HL-60 (cell line): ENCODE measurements at regions not wholly inside any gene's neighbourhood (a gene's known extent, or its start where the extent isn't known, plus 50 kb on each side); places are given as distances from the start of the nearest gene placed in this dataset.

Source experiments
- DNase-seq, 2 experiments: peaks; one replicate each; pipeline ENCODE4 v3.0.0-alpha.2; 2010 to 2020; ENCODE audit warnings: low read depth in 1 of 2, low spot score in 1 of 2
- H3K27ac ChIP-seq: fragments of 250-450 bp; sonication (Bioruptor Pico); replicated peaks from 2 replicates; pipeline ENCODE4 v1.5.1; 2020; ENCODE audit warnings: mild to moderate bottlenecking, moderate library complexity
- H3K27me3 ChIP-seq: fragments of 250-450 bp; sonication (Bioruptor Pico); 2 replicates; pipeline ENCODE4 v1.5.1; 2021; ENCODE audit warnings: mild to moderate bottlenecking, moderate library complexity; ENCODE audit not compliant: insufficient read depth, poor library complexity, severe bottlenecking
- H3K4me3 ChIP-seq: replicated peaks from 2 replicates; pipeline ENCODE4 v1.5.1; 2011; ENCODE audit warnings: mild to moderate bottlenecking, control low read depth, low read length; ENCODE audit not compliant: insufficient read depth
- CTCF ChIP-seq: IDR thresholded peaks from one replicate; pipeline ENCODE4 v1.5.1; 2011; ENCODE audit warnings: low read length, control low read depth, inconsistent platforms; ENCODE audit not compliant: insufficient read depth
- GABPA ChIP-seq: IDR thresholded peaks from 2 replicates; pipeline ENCODE4 v1.6.1; 2012; ENCODE audit warnings: low read depth
- POLR2AphosphoS5 ChIP-seq: IDR thresholded peaks from 2 replicates; pipeline ENCODE4 v1.6.1; 2012; ENCODE audit warnings: low read depth
- SPI1 ChIP-seq: IDR thresholded peaks from 2 replicates; pipeline ENCODE4 v1.6.1; 2012; ENCODE audit warnings: low read depth, mild to moderate bottlenecking, borderline replicate concordance
- TF ChIP-seq, protein P1 (sequence below): IDR thresholded peaks from 2 replicates; pipeline ENCODE4 v1.6.1; 2012; ENCODE audit warnings: low read depth; ENCODE audit not compliant: insufficient replicate concordance

- H3K27me3 ChIP-seq: no peaks in the 10 kb centered on the region
- DNase-seq: no peak
- H3K4me3 ChIP-seq: no peak overlapping the region
- H3K27ac ChIP-seq: no peak overlapping the region
- TF ChIP-seq POLR2AphosphoS5 (no peak), GABPA (no peak), CTCF (no peak), SPI1 (no peak)
- TF ChIP-seq, protein P1, sequence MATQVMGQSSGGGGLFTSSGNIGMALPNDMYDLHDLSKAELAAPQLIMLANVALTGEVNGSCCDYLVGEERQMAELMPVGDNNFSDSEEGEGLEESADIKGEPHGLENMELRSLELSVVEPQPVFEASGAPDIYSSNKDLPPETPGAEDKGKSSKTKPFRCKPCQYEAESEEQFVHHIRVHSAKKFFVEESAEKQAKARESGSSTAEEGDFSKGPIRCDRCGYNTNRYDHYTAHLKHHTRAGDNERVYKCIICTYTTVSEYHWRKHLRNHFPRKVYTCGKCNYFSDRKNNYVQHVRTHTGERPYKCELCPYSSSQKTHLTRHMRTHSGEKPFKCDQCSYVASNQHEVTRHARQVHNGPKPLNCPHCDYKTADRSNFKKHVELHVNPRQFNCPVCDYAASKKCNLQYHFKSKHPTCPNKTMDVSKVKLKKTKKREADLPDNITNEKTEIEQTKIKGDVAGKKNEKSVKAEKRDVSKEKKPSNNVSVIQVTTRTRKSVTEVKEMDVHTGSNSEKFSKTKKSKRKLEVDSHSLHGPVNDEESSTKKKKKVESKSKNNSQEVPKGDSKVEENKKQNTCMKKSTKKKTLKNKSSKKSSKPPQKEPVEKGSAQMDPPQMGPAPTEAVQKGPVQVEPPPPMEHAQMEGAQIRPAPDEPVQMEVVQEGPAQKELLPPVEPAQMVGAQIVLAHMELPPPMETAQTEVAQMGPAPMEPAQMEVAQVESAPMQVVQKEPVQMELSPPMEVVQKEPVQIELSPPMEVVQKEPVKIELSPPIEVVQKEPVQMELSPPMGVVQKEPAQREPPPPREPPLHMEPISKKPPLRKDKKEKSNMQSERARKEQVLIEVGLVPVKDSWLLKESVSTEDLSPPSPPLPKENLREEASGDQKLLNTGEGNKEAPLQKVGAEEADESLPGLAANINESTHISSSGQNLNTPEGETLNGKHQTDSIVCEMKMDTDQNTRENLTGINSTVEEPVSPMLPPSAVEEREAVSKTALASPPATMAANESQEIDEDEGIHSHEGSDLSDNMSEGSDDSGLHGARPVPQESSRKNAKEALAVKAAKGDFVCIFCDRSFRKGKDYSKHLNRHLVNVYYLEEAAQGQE: no peak
Measured at GRCh38 chr1:189496768-189497167, 980.9 kb downstream of the BRINP3 start.

DNA sequence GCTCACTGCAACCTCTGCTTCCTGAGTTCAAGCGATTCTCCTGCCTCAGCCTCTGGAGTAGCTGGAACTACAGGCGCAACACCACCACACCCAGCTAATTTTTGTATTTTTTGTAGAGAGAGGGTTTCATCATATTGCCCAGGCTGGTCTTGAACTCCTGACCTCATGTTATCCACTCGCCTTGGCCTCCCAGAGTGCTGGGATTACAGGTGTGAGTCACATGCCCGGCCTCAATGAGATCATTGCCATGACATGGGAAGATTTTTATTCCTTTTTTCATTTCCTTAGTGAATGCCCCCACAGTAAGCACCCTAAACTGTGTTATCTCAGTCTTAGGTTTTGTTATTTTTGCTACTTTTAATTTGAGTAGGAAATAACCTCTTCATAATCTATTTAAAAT lies 977.9 kb downstream of the BRINP3 start:
- H3K27ac ChIP-seq: no peak overlapping the region
- DNase-seq: no peak
- H3K4me3 ChIP-seq: no peak overlapping the region
- TF ChIP-seq POLR2AphosphoS5 (no peak), CTCF (no peak), GABPA (no peak), SPI1 (no peak)
- TF ChIP-seq, protein P1: no peak
- H3K27me3 ChIP-seq: no peaks in the 10 kb centered on the region

- H3K4me3 ChIP-seq: no peak overlapping the region
- no peak overlapping the region for H3K27ac ChIP-seq
- no peaks in the 10 kb centered on the region for H3K27me3 ChIP-seq
- DNase-seq: no peak
- TF ChIP-seq GABPA (no peak), POLR2AphosphoS5 (no peak)
- TF ChIP-seq, protein P1: no peak
Measured at GRCh38 chr1:189500778-189501177, 976.9 kb downstream of the BRINP3 start.

DNA sequence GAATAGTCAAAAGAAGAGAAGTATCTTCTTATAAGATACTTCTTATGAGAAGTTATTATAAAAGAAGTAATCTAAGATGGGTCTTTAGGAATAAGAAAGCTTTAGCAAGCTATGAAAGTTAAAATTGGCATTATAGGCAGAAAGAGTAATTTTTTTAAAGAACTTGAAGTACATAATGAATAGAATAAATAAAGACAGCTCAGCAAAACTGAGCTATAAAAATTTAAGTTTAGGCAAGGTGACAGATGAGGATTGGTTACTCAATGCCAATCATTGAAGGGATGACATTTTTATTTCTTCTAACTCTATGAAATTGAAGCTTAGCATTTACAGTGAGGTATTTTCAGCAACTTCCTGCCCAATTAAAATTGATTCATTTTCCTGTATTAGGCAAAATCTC lies 966.8 kb downstream of the BRINP3 start:
- Histone ChIP-seq H3K27me3 (no peaks in the 10 kb centered on the region), H3K4me3 (no peak overlapping the region), H3K27ac (no peak overlapping the region)
- TF ChIP-seq CTCF: no peak
- no peak for TF ChIP-seq GABPA
- no peak for TF ChIP-seq SPI1
- TF ChIP-seq POLR2AphosphoS5: no peak
- DNase-seq: no peak
